ENCODE measurements at regions not wholly inside any gene's neighbourhood (a gene's known extent, or its start where the extent isn't known, plus 50 kb on each side); places are given as distances from the start of the nearest gene placed in this dataset.

DNA sequence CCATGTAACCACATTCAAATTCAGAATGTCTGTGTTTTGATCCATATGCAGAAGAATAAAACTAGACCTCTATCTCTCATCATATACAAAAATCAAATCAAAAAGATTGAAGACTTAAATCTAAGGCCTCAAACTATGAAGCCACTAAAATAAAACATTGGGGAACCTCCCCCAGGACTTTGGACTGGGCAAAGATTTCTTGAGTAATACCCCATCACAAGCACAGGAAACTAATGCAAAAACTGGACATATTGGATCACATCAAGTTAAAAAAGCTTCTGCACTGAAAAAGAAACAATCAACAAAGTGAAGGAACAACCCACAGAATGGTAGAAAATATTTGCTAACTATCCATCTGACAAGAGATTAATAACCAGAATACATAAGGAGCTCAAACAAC is 266.8 kb downstream of the EPM2A start:
- no peak for DNase-seq (ENCODE audit: low read depth in 2 of 2)

DNA sequence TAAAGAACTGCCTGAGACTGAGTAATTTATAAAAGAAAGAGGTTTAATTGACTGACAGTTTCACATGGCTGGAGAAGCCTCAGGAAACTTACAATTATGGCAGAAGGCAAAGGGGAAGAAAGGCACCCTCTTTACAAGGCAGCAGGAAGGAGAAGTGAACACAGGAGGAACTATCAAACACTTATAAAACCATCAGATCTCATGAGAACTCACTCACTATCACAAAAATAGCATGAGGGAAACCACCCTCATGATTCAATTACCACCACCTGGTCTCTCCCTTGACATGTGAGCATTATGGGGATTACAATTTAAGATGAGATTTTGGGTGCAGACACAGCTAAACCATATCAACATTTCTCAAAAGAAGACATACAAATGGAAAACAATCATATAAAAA is 266.3 kb downstream of the EPM2A start:
- DNase-seq (ENCODE audit: low read depth in 2 of 2) = no peak

DNA sequence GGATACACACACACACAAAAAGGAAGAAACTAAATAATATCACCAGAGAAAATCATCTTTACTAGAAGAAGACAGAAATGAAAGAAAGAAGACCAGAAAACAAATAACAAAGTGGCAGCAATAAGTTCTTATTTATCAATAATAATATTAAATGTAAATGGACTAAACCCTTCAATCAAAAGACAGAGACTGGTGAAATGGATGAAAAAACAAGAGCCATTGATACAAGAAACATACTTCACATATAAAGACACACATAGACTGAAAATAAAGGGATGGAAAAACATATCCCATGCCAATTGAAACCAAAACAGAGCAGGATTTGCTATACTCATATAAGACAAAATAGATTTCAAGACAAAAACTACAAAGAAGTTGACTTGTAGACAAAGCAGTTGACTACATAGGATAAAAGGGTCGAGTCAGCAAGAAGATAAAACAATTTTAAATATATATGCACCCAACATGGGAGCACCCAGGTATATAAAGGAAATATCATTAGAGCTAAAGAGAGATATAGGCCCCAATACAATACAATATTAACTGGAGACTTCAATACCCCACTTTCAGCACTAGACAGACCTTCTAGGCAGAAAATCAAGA is 259.4 kb downstream of the EPM2A start:
- no peak for DNase-seq (ENCODE audit: low read depth in 2 of 2)

DNA sequence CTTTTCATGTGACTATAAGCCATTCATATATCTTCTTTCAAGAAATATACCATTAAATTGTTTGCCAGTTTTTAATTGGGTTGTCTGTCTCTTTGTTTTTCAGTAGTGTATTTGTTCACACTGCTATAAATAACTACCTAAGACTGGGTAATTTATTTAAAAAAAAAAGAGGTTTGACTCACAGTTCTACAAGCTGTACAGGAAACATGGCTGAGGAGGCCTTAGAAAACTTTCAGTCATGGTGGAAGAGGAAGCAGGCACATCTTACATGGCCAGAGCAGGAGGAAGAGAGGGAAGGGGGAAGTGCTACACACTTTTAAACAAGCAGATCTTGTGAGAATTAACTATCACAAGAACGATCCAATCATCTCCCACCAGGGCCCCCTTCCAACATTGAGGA is 255.3 kb downstream of the EPM2A start:
- no peak for DNase-seq (ENCODE audit: low read depth in 2 of 2)

DNA sequence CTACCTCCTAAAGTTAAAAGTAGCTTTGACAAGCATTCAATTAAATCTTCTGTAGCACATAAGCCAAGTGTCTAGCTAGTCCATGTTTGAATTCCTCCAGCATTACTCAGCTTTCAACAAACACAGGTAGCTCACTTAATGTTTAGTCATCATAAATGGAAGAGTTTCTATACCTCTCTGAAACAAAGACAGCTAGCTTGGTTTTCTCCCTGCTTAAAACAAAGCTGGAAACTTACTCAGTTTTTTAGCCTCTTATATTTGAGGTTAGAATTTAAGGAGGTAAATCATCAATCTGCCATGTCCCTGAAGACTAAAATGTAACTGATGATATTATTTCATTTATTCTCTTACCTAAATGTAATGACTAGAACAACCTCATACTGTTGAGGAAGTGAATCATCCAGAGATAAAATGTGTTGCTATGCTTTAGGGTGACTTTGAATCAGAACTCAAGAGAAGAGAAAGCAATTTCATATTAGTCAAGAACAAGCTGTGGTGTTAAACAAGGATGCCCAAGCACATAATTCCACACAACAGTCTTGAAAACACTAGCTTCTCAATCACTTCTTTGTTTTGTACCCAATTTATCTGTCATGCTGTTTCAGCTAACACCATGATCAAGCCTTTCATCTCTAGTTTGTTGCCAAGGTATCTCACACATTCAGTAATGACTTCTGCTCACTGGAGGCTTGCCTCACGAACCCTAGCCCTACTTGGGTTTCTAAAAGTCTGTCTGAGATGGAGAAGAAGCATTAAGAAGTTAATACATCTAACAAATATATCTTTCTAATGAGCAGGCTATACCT is 251.9 kb downstream of the EPM2A start:
- DNase-seq (ENCODE audit: low read depth in 2 of 2) = no peak

DNA sequence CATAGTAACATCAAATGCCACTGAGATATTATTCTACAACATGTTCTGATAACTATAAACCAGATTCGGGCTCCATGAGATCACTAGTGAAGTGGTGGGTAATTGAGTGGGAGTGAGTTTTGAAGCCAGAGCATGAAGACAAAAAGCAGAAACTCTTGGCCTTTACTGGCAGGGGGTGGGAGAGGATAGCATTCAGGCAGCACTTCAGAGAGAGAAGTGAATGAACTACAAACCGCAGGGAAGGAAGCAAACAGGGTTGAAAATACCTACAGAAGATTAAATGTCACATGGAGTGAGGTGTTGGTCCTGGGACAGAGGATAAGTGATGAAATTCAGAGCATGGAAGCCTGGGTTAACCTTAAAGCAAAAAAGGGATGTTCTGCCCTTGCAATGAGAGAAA is 250.0 kb downstream of the EPM2A start:
- DNase-seq (ENCODE audit: low read depth in 2 of 2) = no peak

DNA sequence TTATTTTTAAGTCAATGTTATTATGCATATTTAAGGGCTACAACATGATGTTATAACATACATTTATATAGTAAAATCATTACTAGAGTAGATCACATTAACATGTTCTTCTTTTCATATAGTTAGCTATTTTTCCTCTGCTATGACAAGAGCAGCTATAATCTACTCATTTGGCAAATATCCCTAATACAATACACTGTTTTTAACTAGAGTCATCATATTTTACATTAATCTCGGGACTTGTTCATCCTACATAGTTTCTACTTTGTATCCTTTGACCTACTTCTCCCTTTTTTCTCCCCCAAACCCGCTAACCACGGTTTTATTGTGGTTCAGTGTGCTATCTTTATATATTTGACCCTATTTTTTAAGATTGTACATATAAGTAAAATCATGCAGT is 249.0 kb downstream of the EPM2A start:
- DNase-seq (ENCODE audit: low read depth in 2 of 2) = no peak

DNA sequence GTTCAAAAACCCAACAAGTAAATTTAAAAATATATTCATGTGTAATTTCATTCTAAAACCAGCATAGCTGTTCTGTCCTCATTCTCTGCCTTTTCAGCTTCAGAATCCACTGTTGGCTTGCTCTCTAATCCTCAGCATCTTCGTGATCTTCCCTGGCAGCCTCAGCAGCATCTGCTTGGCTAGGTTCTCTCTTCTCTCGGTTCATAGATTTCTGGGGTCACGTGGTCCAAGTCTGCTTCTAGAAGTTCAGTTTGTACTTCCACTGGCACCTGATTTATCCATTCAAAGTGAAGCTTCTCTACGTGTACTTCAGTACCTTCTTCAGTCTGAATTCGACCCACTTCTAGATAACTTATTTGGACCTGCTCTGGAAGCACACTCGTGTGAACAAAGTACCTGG is 245.7 kb downstream of the EPM2A start:
- no peak for DNase-seq (ENCODE audit: low read depth in 2 of 2)

DNA sequence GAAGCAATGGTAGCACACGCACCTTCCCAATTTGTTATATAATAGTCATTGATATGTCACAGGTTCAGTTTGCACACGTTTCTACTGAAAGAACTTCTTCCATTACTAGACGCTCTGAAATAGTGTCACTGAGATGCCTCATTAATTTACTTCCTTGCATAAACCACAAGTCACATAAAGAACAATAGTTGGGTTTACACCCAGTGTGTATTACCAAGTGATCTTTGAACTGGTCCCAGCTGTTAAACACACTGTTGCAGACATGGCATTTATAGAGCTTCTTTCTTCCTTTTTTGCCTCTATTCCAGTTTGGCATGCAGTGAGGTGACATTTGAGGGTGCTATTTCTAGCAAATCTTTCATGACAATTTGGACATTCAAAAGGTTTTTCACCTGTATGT is 245.3 kb downstream of the EPM2A start:
- no peak for DNase-seq (ENCODE audit: low read depth in 2 of 2)

DNA sequence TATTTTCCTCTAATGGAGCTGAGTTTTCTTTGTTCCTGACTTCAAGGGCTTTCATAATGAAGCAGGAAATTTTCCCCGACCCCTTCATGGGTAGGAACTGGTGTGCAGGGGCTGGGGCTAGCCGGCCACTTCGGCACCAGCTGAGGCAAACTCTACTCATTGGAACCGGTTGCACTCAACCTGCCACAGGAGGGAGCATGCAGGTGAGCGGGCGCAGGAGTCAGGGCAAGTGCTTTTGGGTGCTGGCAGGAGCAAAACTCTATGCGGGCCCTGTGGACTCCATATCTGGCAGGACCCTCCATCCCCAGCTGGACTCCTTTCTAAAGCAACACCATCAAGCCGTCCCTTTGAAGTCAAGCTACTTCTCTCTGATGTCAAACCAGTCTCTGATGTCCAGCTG is 244.2 kb downstream of the EPM2A start:
- DNase-seq (ENCODE audit: low read depth in 2 of 2) = no peak

DNA sequence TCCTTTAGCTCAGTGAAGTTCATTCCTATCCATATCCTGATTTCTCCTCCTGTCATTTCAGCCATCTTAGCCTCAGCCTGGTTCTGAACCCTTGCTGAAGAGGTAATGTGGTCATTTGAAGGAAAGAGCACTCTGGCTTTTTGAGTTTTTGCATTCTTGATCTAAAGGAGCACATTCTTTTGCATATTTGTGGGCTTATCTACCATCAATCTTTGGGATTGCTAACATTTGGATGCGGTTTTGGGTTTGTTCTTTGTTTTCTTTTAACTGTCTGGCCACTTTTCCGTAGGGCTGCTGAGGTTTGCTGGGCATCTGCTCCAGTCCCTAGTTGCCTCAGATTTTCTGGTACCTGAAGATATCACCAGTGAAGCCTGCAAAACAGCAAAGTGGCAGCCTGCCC is 238.3 kb downstream of the EPM2A start:
- no peak for DNase-seq (ENCODE audit: low read depth in 2 of 2)

DNA sequence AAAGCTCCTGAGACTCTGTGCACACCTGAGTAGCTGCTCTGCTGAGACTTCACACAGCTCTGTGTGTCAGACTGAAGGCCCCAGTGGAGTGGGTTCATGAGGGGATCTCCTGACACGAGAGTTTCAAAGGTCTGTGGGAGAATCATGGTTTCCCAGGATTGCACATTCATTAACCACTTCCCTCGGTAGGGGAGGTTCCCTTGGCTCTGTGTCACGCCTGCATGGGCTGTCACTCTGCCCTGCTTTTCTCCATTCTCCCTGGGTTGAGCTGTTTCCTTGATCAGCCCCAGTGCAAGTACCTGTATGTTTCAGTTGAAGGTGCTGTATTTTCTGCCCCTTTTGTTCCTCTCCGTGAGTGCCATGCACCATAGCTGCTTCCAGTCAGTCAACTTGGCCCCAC is 236.9 kb downstream of the EPM2A start:
- no peak for DNase-seq (ENCODE audit: low read depth in 2 of 2)

DNA sequence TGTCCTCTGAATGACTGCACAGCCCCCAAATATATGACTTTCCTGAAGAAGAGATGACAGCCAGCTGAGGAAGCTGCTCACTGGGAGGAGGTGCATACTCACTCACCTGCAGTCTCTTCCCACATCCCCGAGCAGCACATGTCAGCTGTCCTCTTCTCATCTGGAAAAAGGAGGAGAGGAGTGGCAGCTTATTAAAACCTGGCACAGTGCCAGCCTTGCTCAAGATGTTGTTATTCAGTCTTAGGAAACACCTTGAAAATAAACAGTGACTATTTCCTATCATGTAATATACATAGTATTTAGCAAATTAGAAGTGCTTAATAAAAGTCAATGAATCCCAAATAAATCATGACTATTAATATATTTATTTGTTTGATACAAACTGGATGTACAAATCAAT is 232.9 kb downstream of the EPM2A start:
- DNase-seq (ENCODE audit: low read depth in 2 of 2) = no peak

DNA sequence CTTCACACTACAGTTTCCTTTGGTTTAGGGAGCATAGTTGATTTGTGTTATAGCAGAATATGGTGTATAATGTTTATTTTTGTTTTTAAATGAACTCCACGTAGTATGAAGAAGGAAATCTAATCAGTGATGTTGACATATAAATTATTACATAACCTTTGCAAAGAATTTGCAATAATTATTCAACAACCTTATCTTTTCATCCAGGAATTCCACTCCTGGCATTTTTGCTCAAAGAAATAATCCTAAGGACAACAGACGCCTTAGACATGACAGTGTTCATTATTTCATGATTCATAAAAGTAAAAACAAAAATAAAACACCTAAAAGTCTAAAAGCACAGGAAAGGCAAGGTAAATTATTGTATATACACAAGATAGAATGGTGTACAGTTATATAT is 229.2 kb downstream of the EPM2A start:
- DNase-seq (ENCODE audit: low read depth in 2 of 2) = no peak

DNA sequence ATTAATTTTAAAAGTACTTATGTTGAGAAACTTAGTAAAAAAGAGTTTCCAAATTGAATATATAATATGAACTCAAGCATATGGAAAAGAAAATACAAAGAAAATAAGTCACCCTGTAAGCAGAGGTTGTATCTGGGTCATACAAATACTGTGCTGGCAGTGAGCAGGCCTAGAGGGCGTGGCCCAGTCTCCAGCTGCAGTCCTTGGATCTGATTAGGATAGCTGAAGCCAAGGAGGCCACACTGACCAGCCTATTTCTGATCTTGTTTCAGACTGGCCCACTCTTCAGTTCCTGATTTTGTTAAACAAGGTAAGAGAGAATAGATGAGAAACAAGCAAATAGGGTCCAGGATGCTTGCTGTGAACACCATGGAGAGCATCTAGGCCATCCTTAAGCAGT is 228.8 kb downstream of the EPM2A start:
- DNase-seq (ENCODE audit: low read depth in 2 of 2) = no peak

DNA sequence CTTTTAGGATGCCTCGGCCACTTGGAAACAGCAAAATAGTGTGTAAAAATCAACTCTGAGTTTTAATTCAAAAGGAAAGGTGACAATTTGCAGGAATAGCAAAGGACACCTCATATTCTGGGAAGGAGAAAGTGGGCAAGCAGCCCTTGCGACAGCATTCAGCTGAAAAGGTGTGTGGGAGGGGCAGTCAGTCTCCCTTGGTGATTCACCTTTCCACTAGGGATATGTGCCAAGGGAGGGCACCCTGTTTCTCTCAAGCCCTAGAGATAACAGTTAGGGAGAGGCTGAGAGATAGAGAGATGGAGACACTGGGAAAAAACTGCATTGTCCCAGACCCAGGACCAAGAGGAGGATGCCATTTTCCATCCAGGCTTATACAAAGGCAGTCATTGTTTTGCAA is 228.1 kb downstream of the EPM2A start:
- no peak for DNase-seq (ENCODE audit: low read depth in 2 of 2)

DNA sequence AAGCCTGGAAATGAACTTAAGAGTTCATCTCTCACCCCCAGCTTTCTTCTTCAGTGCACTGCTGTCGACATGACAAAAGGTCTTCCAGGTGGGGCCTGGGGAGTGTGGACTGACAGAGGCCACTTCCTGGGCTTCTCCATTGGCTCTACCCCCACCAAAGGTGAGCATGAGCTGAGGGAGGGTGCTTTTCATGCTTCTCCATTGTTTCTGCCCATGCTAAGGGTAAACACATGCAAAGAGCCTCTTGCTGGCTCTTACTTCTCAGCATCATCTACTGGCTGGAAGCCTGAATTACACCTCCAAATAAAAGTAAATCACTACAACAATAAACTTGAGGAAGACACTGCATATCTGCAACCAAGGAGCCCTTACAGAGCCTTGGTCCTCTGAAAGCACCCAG is 227.2 kb downstream of the EPM2A start:
- DNase-seq (ENCODE audit: low read depth in 2 of 2) = no peak

DNA sequence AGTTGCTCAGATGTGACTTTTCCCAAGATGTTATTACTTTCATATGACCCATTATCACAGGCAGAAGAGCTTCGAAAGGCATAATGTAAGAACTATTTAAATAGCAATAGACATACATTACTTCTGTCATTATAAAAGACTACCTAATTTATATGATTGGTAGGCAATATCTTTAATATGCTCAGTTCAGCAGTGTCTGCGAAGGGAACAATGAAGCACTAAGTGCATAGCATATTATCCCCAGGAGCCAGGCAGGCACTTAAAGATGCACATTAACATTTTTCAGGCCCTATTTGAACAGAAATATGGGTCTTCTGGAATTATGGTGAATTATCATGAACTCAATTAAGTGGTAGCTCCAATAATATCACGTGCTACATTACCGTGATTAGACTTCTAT is 217.8 kb downstream of the EPM2A start:
- DNase-seq (ENCODE audit: low read depth in 2 of 2) = no peak

DNA sequence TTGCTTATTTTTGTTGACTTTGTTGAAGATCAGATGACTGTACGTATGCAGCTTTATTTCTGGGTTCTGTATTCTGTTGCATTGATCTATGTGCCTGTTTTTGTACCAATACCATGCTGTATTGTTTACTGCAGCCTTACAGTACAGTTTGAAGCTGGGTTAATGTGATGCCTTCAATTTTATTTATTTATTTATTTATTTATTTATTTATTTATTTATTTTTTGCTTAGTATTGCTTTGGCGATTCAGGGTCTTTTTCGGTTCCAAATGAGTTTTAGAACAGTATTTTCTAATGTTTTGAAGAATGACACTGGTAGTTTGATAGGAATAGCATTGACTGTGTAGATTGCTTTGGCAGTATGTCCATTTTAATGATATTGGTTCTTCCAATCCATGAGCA is 210.3 kb downstream of the EPM2A start:
- DNase-seq (ENCODE audit: low read depth in 2 of 2) = no peak

DNA sequence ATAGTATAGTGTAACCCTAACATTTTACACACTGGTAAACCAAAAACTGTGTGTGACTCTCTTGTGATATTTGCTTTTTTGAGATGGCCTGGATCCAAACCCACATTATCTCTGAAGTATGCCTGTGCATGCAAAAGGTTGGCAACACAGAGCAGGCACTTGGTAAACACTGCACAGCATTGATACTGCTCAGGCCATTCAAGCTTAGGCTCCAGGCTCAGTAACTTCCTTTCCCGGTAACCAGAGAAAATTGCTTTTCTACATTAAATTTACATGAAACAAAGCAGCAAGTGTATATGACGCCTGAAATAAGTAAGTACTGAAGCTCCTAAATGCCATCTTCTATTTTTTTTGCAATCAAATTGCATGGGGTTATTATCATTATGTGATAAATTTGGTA is 205.7 kb downstream of the EPM2A start:
- no peak for DNase-seq (ENCODE audit: low read depth in 2 of 2)

DNA sequence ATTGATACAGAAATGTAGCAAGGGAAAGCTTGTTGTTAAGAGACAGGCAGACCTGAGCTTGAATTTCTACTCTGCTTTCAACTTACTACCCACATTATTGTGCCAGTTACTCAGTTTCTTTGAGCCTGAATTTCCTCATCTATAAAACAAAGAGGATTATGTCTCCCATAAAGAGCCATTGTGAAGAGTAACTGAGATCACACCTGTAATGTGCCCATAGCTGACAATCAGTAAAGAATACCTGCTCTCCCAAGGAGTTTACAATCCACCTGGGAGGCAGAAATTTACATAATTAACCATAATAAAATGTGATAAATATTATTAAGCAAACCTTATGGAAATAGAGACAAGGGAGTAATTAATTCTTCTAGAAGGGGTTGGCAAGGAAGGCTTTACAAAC is 204.9 kb downstream of the EPM2A start:
- no peak for DNase-seq (ENCODE audit: low read depth in 2 of 2)

DNA sequence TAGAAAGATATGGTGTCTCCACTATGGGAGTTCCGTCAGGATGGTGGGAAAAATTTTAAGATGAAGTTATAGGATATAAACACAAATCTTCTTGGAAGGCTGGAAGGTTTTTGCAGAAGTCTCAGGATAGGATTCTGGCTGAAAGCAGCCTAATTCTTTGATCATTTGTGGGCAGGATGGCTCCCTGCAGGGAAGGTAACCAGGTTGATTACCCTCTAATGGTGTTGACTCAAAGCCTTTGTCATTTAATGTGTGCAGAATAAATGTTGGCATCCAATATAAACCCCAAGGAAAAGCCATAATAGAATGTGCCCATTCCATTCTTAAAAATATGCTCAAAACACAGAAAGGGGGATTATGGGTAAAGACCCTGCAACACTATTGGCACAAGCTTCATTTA is 204.3 kb downstream of the EPM2A start:
- DNase-seq (ENCODE audit: low read depth in 2 of 2) = no peak

DNA sequence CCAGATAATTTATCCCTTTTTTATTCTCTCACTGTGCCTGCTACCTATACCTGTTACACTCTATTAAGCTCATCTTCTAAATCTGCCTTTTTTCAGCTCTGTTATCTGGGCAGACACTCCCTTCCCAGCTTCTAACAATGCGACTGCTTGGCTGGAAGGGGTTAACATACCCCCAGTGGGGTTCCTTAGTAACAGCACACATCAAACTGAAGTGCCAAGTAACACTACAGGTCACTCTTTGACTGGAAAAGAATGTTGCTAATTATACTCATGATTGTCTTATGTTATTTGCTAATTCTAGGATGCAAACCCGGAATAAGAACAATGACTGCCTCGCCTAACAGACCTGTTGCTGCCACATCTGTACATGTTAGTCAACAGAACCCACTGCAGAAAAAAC is 203.5 kb downstream of the EPM2A start:
- no peak for DNase-seq (ENCODE audit: low read depth in 2 of 2)

DNA sequence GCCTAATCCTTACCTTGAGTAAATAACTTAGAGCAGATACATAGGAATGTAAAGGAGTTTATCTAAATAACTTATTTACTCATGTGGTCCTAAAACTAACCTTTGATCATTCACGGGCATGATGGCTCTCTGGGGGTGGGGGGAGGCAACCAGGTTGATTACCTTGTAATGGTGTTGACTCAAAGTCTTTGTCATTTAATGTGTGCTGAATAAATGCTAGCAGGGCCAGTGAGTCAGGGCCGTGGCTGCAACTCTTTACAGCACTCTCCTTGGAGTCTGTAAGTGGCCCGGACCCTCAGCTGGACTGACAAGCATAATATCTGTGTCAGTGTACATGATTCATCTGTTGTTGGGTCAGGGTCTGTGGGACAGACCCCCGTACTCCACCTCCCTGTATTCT is 203.0 kb downstream of the EPM2A start:
- DNase-seq (ENCODE audit: low read depth in 2 of 2) = no peak
